Sigmoid colon (tissue), 4 donors: ENCODE measurements at regions not wholly inside any gene's neighbourhood (a gene's known extent, or its start where the extent isn't known, plus 50 kb on each side); places are given as distances from the start of the nearest gene placed in this dataset.

Experiments used
- POLR2A ChIP-seq, 2 donors: fragments of 450-650 bp; IDR thresholded peaks; one replicate each; pipeline ENCODE4 v1.6.1; 2016; ENCODE audit warnings: antibody characterized with exemption in 2 of 2, mild to moderate bottlenecking in 2 of 2, moderate library complexity in 2 of 2
- POLR2AphosphoS5 ChIP-seq, 4 donors: sonication (generic); formaldehyde crosslinking; IDR thresholded peaks; one replicate each; pipeline ENCODE4 v1.6.1; 2017; ENCODE audit warnings: antibody characterized with exemption in 4 of 4
- TF ChIP-seq, protein P1 (sequence below), 4 experiments: fragments of 450-650 bp in 3 of 4; fragments of 200-600 bp in 1 of 4; IDR thresholded peaks; one replicate each; pipeline ENCODE4 v1.5.1; 2016 to 2019; ENCODE audit warnings: antibody characterized with exemption in 4 of 4, mild to moderate bottlenecking in 3 of 4, moderate library complexity in 2 of 4

DNA sequence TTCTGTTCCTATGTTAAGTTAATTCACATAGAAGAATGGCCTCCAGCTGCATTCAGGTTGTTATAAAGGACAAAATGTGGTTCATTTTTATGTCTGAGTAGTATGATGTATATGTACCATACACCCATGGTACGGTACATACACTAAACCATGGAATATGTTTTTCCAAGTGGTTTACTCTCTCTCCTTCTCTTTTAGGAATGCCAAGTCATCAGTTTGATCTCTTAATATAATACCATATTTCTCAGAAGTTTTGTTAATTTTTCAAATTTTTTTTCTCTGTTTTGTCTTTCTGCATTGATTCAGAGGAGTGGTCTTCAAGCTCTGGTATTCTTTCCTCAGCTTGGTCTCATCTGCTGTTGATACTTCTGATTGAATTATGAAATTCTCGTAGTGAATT lies 230.9 kb downstream of the DSEL start:
- TF ChIP-seq, protein P1, sequence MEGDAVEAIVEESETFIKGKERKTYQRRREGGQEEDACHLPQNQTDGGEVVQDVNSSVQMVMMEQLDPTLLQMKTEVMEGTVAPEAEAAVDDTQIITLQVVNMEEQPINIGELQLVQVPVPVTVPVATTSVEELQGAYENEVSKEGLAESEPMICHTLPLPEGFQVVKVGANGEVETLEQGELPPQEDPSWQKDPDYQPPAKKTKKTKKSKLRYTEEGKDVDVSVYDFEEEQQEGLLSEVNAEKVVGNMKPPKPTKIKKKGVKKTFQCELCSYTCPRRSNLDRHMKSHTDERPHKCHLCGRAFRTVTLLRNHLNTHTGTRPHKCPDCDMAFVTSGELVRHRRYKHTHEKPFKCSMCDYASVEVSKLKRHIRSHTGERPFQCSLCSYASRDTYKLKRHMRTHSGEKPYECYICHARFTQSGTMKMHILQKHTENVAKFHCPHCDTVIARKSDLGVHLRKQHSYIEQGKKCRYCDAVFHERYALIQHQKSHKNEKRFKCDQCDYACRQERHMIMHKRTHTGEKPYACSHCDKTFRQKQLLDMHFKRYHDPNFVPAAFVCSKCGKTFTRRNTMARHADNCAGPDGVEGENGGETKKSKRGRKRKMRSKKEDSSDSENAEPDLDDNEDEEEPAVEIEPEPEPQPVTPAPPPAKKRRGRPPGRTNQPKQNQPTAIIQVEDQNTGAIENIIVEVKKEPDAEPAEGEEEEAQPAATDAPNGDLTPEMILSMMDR (IDR thresholded peaks at IDR 0.05) = no peak
- TF ChIP-seq POLR2AphosphoS5 (IDR thresholded peaks at IDR 0.05) (no peak), POLR2A (IDR thresholded peaks at IDR 0.05) (no peak)
